Stimulated activated CD8-positive, alpha-beta memory T cell treated with anti-CD3 and anti-CD28 coated beads, Interleukin-12 subunit alpha, Interleukin-12 subunit beta, amount 100 ng/mL, for 4 hours (primary cell): ENCODE measurements at regions not wholly inside any gene's neighbourhood (a gene's known extent, or its start where the extent isn't known, plus 50 kb on each side); places are given as distances from the start of the nearest gene placed in this dataset.

Source experiments
- DNase-seq: peaks from one replicate; pipeline ENCODE4 v3.0.0-alpha.2; 2020; ENCODE audit warnings: low read depth

DNA sequence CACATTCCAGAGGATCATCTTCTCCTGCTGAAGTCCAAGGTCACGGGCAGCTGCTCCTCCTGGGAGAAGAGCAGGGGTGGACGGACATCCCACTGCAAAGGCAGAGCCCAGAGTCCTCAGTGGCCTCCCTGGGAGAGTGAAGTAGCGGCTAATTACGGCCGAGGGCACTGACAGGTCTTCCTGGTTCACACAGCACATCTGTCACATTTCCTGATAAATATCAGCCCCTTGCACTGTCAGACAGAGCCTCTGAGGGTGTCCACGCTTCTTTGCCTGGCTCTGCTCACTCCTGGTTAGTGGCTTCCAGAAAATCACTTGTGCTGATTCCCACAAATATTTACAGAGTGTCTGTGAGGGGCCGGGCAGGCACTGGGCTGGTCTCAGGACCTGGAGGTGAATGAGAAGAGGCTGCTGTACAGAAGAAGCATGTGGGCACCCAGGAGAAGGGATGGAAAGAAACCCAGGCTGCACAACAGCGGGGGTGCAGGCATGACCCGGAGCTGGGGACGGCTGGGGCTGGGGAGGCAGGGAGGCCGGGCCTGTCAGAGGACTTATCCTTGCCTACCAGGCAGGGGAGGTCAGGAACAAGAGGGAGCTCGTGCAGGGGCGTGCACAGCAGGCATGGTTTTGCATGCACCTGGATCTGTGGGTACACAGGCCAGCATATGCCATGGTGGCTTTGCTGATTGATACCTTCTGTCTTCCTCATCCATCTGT lies 258.2 kb upstream of the TNRC6C start:
- DNase-seq: no peak

DNA sequence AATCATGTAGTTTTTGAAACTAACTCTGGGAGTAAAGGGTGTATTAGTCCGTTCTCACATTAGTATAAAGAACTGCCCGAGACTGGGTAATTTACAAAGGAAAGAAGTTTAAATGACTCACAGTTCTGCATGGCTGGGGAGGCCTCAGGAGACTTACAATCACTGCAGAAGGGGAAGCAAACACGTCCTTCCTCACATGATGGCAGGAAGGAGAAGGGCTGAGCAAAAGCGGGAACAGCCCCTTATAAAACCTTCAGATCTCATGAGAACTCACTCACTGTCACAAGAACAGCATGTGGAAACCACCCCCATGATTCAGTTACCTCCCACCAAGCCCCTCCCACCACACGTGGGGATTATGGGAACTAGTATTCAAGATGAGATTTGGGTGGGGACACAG lies 256.5 kb upstream of the TNRC6C start:
- DNase-seq: no peak

DNA sequence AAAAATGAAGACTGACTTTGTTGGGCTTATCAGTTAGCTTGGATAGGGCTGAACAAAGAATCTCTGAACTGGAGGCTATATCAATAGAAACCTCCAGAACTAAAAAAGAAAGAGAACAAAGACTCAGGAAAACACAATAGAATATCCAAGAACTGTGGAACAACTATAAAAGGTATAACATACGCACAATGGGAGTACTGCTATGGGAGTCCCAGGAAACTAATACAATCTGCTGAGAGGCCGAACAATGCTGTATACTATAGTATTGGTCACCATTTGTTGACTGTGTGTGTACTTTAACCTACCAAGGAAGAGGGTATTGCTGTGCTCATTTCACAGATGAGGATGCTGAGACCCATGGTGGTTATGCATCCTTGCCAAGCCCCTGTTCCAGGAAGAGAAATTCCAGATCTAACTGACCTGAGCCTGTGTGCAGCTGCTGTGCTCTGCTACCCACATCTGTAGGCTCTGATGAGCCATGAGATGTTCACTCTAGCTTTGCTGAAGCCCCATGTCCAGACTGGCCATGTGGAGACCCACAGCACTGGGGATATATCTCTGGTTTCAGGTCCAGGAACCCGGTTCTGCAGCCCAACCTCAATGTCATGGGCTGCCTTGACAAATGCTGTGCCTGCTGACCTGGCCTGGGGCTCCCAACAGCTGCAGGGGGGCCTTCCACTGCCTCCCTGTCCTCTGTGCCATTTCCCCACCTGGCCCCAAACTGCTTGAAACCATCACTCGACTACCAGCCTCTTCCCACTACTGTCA lies 254.3 kb upstream of the TNRC6C start:
- no peak for DNase-seq

DNA sequence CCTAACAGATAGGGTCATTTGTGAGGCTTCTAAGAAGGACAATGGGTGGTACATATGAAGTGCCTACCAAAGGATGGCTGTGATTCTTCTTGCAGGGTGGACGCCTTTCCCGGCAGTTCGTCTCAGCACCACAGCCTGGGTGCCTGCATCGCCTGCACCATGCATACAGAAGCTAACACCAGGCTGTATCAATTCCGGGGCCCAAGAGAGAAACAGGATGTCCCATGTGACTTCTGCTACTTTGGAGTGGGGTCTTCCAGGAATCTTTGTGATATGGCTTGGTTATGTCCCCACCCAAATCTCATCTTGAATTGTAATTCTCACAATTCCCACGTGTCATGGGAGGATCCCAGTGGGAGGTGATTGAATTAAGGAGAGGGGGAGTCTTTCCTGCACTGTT lies 251.6 kb upstream of the TNRC6C start:
- DNase-seq: no peak

DNA sequence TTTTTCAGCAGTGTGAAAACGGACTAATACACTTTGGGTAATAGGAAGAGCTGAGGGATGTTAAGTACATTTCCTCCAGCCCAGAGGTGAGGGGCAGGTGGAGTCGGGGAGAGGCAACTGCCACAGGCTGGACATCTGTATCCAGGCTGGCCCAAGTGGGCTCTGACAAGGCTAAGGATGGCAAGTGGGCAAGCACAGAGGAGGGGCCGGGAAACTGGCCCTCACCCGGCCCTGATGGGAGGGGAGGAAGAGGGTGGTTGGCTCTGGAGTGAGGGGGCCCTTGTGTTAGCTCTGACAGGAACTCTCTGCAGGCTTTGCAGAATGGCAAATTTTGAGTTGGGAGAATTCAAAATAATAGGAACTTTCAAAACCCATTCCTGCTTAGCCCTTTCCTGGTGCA lies 251.0 kb upstream of the TNRC6C start:
- DNase-seq: no peak

DNA sequence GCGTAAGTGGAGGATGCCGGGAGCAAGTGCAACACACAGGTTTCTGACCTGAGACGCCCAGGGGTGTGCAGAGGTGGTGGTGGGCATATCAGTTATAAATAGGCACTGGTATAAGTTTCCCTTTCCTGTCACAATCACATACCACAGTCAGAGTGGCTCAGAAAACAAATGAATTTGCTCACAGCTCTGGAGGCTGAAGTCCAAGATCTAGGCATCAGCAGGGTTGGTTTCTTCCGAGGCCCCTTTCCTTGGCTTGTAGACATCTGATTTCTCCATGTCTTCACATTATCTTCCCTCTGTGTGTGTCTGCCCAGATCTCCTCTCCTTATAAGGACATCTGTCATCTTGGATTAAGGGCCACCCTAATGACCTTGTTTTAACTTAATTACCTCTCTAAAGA lies 250.5 kb upstream of the TNRC6C start:
- DNase-seq: no peak

DNA sequence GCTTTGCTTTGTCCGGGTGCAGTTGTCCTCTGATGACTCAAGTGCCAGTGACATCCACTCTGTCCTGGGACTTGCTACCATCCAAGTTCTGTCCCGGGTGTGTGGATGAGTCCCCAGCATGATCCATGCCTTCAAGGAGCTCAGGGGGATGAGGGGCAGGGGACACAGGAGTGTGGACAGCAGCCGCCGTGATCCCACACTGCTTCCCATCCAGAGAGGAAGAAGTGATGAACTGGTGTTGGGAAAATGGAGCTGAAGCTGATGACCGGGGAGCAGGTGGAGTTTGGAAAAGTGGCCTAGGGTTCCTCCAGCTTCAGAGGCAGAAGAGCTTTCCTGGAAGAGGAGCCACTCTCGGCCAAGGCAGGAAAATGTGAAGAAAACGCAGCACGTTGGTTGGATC lies 249.6 kb upstream of the TNRC6C start:
- DNase-seq: no peak

DNA sequence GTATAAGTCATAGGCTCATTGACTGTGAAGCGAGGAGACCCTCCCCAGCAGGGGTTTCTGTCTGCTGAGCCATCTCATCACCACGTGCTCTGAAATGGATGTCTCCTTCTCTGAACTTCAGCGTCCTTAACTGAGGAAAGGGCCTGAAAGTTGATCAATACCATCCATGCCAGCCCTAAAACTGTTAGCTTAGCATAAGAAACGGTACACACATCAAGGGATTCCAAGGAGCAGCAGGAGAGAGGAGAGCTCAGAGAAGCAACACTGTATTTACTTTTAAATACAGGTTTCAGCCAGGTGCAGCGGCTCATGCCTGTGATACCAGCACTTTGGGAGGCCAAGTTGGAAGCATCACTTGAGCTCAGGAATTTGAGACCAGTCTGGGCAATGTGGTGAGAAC lies 248.9 kb upstream of the TNRC6C start:
- no peak for DNase-seq

DNA sequence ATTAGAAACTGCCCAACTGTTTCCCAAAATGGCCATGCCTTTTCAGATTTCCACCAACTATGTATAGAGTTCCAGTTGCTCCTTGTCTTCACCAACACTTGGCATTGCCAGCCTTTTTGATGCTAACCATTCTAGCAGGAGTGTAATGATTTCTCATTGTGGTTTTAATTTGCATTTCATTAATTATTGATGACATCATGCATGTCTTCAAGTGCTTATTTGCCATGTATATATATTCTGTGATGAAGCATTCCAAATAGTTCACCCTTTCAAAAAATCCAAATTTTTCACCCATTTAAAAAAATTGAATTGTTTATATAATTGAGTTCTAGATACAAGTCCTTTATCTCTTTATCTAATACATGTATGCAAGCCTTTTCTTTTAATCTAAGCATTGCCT lies 245.9 kb upstream of the TNRC6C start:
- no peak for DNase-seq

DNA sequence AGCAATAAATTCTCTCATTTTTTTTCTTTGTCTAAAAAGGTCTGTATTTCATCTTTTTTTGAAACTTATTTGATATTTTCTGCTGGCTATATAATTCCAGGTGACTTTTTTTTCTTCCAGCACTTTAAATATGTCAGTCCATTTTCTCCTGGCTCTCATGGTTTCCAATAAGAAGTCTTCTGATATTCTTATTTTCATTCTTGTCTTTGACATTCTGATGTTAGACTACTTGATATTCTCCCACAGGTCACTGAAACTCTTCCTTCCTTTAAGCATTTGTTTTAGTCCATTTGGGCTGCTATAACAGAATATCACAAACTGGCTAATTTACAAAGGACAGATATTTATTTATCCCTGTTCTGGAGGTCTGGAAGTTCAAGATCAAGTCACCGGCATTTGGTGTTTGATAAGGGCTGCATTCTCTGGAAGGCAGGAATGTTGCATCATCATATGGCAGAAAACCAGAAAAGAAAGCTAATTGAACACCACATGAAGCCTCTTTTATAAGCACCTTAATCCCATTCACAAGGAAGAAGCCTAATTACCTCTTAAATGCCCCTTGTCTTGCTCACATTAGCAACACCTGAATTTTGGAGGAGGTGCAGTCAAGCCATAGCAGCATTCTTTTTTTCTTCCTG lies 242.1 kb upstream of the TNRC6C start:
- DNase-seq: no peak

DNA sequence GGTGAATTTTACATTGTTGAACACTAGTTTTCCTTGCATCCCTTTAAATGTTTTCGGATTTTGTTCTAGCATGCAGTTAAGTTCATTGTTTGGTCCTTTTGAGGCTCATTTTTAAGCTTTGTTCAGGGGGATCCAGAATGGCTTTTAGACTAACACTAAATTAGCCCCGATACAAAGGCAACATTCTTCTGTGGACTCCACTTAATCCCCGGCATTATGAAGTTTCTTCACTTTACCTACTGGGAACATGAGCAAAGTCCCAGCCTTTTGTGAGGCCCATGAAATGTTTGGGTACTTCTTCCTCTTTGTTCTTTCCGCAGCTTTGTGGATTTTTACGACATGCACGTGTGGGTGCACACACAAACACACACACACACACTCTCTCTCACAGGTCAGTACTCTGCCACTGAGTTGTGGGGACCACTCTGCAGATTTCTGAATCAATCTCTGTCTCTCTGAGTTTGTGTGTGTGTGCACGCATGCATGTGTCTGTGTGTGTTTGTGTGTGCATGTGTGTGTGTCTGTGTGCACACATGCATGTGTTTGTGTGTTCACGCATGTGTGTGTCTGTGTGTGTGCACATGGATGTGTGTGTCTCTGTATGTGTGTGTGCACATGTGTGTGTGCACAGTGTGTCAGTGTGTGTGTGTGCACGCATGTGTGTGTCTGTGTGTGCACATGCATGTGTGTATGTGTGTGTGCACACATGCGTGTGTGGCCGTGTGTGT lies 240.4 kb upstream of the TNRC6C start:
- DNase-seq: no peak

DNA sequence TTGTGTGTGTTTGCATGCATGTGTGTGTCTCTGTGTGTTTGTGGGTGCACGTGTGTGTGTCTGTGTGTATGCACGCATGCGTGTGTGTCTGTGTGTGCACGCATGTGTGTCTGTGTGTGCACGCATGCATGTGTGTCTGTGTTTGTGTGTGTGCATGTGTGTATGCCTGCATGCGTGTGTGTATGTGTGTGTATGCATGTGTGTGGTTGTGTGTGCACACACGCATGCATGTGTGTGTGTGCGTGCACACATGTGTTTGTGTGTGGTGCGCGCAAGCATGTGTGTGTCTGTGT lies 239.9 kb upstream of the TNRC6C start:
- no peak for DNase-seq

DNA sequence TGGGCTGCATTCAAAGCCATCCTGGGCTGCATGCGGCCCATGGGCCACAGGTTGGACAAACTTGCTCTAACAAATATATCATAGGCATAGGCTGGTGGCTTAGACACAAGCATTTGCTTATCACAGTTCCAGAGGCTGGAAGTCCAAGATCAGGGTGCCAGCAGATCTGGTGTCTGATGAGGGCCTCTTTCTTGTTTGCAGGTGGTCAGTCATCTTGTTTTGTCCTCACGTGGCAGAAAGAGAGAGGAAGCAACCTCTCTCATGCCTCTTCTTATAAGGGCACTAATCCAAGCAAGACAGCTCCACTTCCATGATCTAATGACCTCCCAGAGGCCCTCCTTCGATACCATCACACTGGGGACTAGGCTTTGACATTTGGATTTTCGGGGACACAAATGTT lies 238.7 kb upstream of the TNRC6C start:
- no peak for DNase-seq

DNA sequence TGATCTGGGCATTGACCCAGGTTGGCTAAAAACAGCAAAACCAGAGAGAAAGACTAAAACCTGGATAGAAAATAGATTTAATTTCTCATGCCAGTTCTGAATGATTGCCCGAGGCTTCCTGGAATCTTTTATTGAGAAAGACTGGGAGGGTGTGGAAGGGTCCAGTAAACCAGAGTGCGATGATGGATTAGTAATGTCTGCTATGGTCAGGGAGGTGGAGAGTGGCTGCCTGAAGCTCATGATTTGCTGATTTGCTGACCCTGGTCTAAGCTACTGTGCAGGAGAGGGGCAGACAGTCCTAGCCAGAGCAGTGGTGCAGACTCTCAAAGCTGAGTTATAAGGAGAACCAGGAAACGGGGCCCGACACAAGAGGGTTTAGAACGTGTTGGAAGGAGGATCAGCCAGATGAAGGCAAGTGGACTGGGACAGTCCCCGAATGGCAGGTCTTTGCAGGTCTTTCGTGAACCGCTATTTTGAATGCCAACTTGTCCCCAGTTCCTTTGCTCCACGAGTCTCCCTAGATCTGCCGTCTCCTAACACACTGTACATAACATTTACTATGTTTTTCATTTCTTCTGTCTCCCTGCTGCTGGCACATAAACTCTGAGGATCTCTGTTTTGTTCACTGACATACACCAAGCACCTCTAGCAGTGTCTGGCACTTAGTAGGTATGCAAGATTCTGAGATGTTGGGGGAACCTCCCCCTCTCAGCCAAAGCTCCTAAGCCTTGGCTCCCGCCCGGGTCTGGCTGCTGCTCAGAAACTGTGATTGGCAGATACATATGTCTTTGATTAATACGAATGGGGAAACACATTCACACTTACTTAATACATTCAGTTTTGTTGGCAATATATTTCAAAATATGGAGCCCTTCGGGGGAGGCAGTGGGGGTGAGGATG lies 237.3 kb upstream of the TNRC6C start:
- DNase-seq: no peak

DNA sequence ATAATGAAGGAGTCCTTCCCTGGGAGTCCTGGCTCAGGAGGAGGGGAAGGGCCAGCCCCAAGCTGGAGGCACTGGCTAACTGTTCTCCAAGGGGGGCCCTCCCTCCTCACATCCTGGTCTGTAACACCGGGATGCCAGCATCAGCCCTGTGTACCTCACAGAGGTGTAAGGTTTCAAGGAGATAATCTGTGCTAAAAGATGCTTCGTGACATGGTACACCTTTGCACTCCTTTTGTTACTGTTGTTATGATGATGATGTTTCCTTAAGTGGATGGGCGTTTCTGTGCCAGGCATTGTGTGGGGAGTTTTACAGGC lies 236.7 kb upstream of the TNRC6C start:
- DNase-seq: no peak

DNA sequence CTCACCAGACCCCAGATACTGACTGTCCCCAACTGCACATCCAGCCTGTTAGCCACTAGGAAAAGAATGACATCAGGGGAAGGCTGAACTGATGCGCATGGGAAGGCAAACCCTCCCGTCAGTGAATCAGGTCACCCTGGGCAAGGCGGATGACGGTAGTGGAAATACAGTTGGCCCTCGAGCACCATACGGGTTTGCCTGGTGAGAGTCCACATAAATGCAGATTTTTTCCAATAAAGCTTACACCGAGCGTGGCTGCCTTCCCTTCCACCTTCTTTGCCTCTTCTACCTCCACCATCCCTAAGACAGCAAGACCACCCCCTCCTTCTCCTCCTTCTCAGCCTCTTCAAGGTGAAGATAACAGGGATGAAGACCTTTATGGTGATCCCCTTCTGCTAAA lies 236.1 kb upstream of the TNRC6C start:
- DNase-seq: no peak

DNA sequence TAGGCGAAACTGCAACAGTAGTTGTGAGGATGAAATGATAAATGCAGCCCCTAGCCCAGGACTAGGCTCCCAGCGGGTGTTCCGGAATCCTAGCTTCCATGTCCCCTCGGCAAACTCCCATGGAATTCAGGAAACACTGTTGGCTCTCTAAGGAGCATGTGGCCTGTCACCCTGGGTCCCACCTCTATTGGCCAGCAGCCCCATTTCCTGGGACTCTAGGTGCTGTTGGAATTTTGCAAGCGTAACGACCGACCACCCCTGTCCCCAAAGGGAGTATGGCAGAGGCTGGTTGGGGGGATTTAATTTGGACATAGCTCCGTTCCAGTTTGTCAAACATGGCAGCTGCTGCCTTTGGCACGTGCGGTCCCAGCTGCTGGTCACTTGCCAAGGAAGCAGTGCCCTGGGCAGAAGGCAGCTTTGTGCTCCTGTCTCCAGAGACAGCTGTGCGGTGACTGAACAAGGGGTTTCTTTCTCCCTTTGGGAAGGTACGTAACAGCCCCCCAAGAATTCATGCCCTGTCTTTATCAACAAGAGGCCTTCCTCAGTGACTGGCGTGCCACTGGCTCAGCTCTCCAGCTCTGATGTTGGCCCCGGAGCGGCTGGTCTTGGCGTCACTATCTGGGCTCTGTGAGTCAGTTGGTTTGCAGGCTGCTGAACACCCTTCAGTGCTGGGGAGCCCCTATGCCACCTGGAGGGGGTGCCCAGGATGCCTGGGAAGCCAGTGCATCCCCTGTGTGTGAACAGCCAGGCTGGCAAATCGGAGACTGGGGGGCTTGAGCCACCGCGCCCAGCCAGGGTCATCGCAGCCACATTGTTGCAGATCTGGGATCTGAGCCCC lies 235.2 kb upstream of the TNRC6C start:
- DNase-seq: no peak

DNA sequence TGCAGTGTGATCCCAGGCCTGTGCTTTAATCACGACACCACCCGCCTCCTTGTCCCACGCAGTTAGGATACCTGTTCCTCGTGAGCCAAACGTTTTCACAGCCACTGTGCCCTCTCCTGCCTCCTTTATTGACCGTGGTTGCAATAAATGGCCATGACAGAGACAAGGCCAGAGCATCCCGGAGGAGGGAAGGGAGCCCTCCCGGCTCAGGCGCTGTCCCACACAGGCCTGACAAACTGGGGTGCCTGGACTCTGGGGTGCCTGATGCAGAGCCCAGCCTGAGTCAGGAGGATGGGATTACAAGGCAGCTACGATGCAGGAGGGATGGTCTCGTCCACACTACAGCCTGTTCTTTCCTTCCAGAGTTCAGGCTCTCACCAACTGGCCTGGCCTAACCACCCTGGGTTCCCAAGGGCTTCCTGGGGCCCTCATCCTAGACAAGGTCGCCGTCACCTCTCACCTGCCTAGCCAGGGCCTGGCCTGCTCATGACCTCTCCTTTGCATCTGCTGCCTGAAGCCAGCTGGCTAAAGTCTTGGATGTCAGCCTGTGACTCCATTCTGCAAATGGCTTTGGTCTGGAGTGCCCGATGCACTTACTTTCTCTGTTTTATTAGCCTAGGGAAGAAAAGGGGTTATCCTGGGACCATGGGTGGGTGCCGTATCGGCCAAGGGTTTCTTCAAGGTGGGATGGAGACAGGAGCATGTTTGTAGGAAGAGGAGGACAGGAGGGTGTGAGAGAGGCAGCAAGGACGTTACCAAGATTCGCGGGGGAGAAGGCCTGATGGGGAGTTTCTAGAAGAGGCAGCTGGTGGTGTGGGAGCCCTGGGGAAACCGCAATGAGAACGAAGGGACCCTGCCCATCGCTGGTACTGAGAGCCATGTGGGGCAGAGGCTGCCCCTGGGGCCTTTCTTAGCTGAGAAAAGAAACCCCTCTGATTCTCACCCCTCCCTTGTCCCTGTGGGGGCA lies 234.3 kb upstream of the TNRC6C start:
- DNase-seq: no peak

DNA sequence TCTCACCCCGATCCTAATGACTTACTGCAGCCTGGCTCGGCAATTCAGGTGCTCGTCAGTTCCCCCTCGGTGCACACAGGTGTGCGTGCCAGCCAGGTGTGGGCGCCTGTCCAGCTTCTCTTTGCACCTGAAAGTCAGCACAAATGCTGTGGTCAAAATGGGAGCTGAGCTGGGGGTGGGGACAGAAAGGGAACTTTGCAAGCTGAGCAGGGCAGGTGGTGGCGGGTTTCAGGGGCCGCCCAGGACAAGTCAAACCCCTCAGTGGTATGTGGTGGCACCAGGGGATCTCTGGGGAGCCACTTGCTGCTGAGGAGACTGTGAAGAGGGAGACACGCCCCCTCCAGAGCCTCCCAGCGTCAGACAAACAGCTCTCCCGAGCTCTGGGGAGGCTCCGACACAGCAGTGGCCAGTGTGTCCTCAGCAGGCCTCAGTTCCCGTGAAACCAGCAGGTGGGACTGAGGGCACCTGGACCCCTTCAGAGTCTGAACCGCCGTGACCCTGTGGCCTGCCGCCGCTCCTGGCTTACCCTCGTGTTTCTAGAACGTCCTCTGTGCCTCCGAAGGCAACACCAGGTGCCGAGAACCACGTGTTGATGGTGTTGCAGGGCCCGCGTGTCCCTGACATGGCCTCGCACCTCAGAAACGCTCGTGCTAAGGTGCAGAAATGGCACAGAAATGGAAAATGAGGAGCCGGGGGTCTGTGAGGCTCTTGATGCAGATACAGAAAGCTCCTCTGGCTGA lies 233.5 kb upstream of the TNRC6C start:
- DNase-seq: no peak
